OCI-LY7 (cell line): ENCODE measurements at regions not wholly inside any gene's neighbourhood (a gene's known extent, or its start where the extent isn't known, plus 50 kb on each side); places are given as distances from the start of the nearest gene placed in this dataset.

ENCODE experiments used
- BruUV-seq: library from RNA; stranded (reverse); fragments of 400-500 nt; replicated peaks from 2 replicates; lab custom pipeline; 2021; lab: Mats Ljungman, UMichigan
- CTCF ChIA-PET: fragments of 300-600 bp; sonication (Branson Sonifier 250); formaldehyde crosslinking; loops from one replicate; lab custom pipeline; 2022; ENCODE audit warnings: antibody characterized with exemption; ENCODE audit not compliant: unreplicated experiment; lab: Charles Lee
- POLR2A ChIA-PET: fragments of 300-600 bp; sonication (Branson Sonifier 250); formaldehyde crosslinking; loops from one replicate; lab custom pipeline; 2022; ENCODE audit warnings: antibody characterized with exemption; lab: Charles Lee
- DNase-seq: peaks from one replicate; pipeline ENCODE4 v3.0.0-alpha.2; 2015; ENCODE audit warnings: low spot score
- H2AFZ ChIP-seq: fragments of 200-600 bp; sonication (generic), shearing (Covaris generic); 2 replicates; pipeline ENCODE4 v1.6.1; 2014; ENCODE audit warnings: mild to moderate bottlenecking, antibody characterized with exemption, low read length, moderate library complexity
- H3K27ac ChIP-seq: fragments of 200-600 bp; sonication (generic); 2 replicates; pipeline ENCODE4 v1.5.1; 2014; ENCODE audit warnings: mixed run types, low read depth, mild to moderate bottlenecking, moderate library complexity, low read length, inconsistent platforms; ENCODE audit not compliant: poor library complexity, severe bottlenecking
- H3K36me3 ChIP-seq: fragments of 200-600 bp; sonication (generic); 2 replicates; pipeline ENCODE4 v1.6.1; 2014; ENCODE audit warnings: mild to moderate bottlenecking, antibody characterized with exemption, low read length, moderate library complexity, mixed read lengths; ENCODE audit not compliant: insufficient read depth
- H3K4me1 ChIP-seq: fragments of 200-600 bp; sonication (generic); 2 replicates; pipeline ENCODE4 v1.5.1; 2014; ENCODE audit warnings: mild to moderate bottlenecking, low read length; ENCODE audit not compliant: insufficient read depth, poor library complexity, severe bottlenecking
- H3K4me2 ChIP-seq: fragments of 200-600 bp; sonication (generic); 2 replicates; pipeline ENCODE4 v1.6.1; 2014; ENCODE audit warnings: mild to moderate bottlenecking, low read length
- H3K4me3 ChIP-seq: fragments of 200-600 bp; sonication (generic); 2 replicates; pipeline ENCODE4 v1.5.1; 2014; ENCODE audit warnings: mild to moderate bottlenecking, low read depth, low read length; ENCODE audit not compliant: poor library complexity, severe bottlenecking
- H3K79me2 ChIP-seq: fragments of 200-600 bp; sonication (generic); 2 replicates; pipeline ENCODE4 v1.6.1; 2016; ENCODE audit warnings: low read depth, mild to moderate bottlenecking, low read length, moderate library complexity, mixed read lengths; ENCODE audit not compliant: insufficient read depth
- H3K9me2 ChIP-seq: fragments of 200-600 bp; sonication (generic); 2 replicates; pipeline ENCODE4 v1.6.1; 2016; ENCODE audit warnings: mild to moderate bottlenecking, low read length, mixed read lengths; ENCODE audit not compliant: insufficient read depth
- H3K9me3 ChIP-seq: fragments of 200-600 bp; sonication (generic); 2 replicates; pipeline ENCODE4 v1.6.1; 2014; ENCODE audit warnings: mild to moderate bottlenecking, mixed run types, low read length, mixed read lengths
- H4K20me1 ChIP-seq: fragments of 200-600 bp; sonication (generic); 2 replicates; pipeline ENCODE4 v1.6.1; 2014; ENCODE audit warnings: mild to moderate bottlenecking, antibody characterized with exemption, low read length, moderate library complexity, mixed read lengths; ENCODE audit not compliant: insufficient read depth
- CTCF ChIP-seq: fragments of 200-600 bp; sonication (generic); conservative IDR thresholded peaks from 2 replicates; pipeline ENCODE4 v1.5.1; 2014; ENCODE audit warnings: mild to moderate bottlenecking, antibody characterized with exemption, low read length, moderate library complexity, mixed read lengths
- EZH2phosphoT487 ChIP-seq: fragments of 200-600 bp; sonication (generic); IDR thresholded peaks from 2 replicates; pipeline ENCODE4 v1.6.1; 2018; ENCODE audit warnings: low read depth, borderline replicate concordance, mild to moderate bottlenecking, mixed run types, antibody characterized with exemption, low read length, moderate library complexity, mixed read lengths
- intact Hi-C: fragments of 100-400 bp; cut with micrococcal nuclease; formaldehyde crosslinking; loops from one replicate; pipeline ENCODE4 v1.10.0; 2022; ENCODE audit not compliant: unreplicated experiment

- TF ChIP-seq EZH2phosphoT487 (no peak), CTCF (no peak)
- POLR2A ChIA-PET, result interaction anchor here (0.9 kb wide), 1 partner anchor 28 kb away, joined by 4 read pairs; no protein-coding TSS in a partner anchor
- BruUV-seq, result no TSS peak
- intact Hi-C loops, result no loop called here
- Histone ChIP-seq H3K9me2 (no peaks in the 10 kb centered on the region), H3K4me2 (no peak overlapping the region), H3K9me3 (no peaks in the 10 kb centered on the region), H3K27ac (no peak overlapping the region), H2AFZ (no peak overlapping the region), H3K36me3 (no peaks in the 10 kb centered on the region), H4K20me1 (no peaks in the 10 kb centered on the region), H3K4me1 (no peaks in the 10 kb centered on the region), H3K4me3 (no peak overlapping the region), H3K79me2 (no peaks in the 10 kb centered on the region)
- CTCF ChIA-PET, result no interaction called here
- no peak for DNase-seq
These were observed 349.7 kb downstream of the CYRIA start for GRCh38 chr2:16315908-16316307.

GRCh38 chr2:16315458-16315835 is 350.2 kb downstream of the CYRIA start:
- Histone ChIP-seq H3K4me2 (no peak overlapping the region), H3K9me2 (no peaks in the 10 kb centered on the region), H3K9me3 (no peaks in the 10 kb centered on the region), H3K36me3 (no peaks in the 10 kb centered on the region), H3K79me2 (no peaks in the 10 kb centered on the region), H3K4me1 (no peaks in the 10 kb centered on the region), H3K4me3 (no peak overlapping the region), H3K27ac (no peak overlapping the region), H4K20me1 (no peaks in the 10 kb centered on the region), H2AFZ (no peak overlapping the region)
- no TSS peak for BruUV-seq
- ChIA-PET CTCF (no interaction called here), POLR2A (no interaction called here)
- DNase-seq, result no peak
- intact Hi-C loops, result no loop called here
- TF ChIP-seq EZH2phosphoT487 (no peak), CTCF (no peak)

GRCh38 chr2:16314691-16315457 is 350.8 kb downstream of the CYRIA start:
- Histone ChIP-seq H3K9me3 (no peaks in the 10 kb centered on the region), H2AFZ (no peak overlapping the region), H3K79me2 (no peaks in the 10 kb centered on the region), H3K4me3 (no peak overlapping the region), H3K27ac (no peak overlapping the region), H4K20me1 (no peaks in the 10 kb centered on the region), H3K9me2 (no peaks in the 10 kb centered on the region), H3K36me3 (no peaks in the 10 kb centered on the region), H3K4me2 (no peak overlapping the region), H3K4me1 (no peaks in the 10 kb centered on the region)
- no peak for DNase-seq
- intact Hi-C loops, result no loop called here
- ChIA-PET POLR2A (no interaction called here), CTCF (no interaction called here)
- no TSS peak for BruUV-seq
- TF ChIP-seq CTCF, result no peak
